IPS-18c (cell line): ENCODE measurements at regions not wholly inside any gene's neighbourhood (a gene's known extent, or its start where the extent isn't known, plus 50 kb on each side); places are given as distances from the start of the nearest gene placed in this dataset.

Experiments used
- H3K4me3 ChIP-seq: 2 replicates; pipeline ENCODE4 v1.7.0; 2013; ENCODE audit warnings: low read depth, mild to moderate bottlenecking, low read length, moderate library complexity; ENCODE audit not compliant: insufficient read depth
- H3K9me3 ChIP-seq: one replicate; pipeline ENCODE4 v1.6.1; 2013; ENCODE audit warnings: mild to moderate bottlenecking, low read length, moderate library complexity; ENCODE audit not compliant: control insufficient read depth, insufficient read depth

- Histone ChIP-seq H3K4me3 (no peak overlapping the region), H3K9me3 (no peaks in the 10 kb centered on the region)
Measured at GRCh38 chr3:72537448-72537847, 310.8 kb downstream of the SHQ1 start.

- H3K4me3 ChIP-seq, result no peak overlapping the region
- H3K9me3 ChIP-seq, result no peaks in the 10 kb centered on the region
Measured at GRCh38 chr3:72536878-72537267, 311.4 kb downstream of the SHQ1 start.

GRCh38 chr3:72536206-72536877 is 311.9 kb downstream of the SHQ1 start:
- H3K9me3 ChIP-seq, result no peaks in the 10 kb centered on the region
- no peak overlapping the region for H3K4me3 ChIP-seq

GRCh38 chr3:72535772-72536171 is 312.5 kb downstream of the SHQ1 start:
- Histone ChIP-seq H3K9me3 (no peaks in the 10 kb centered on the region), H3K4me3 (no peak overlapping the region)

GRCh38 chr3:72533591-72534473 is 314.4 kb downstream of the SHQ1 start:
- no peaks in the 10 kb centered on the region for H3K9me3 ChIP-seq
- H3K4me3 ChIP-seq, result no peak overlapping the region

GRCh38 chr3:72530426-72530825 is 317.8 kb downstream of the SHQ1 start:
- no peak overlapping the region for H3K4me3 ChIP-seq
- H3K9me3 ChIP-seq, result no peaks in the 10 kb centered on the region

- H3K4me3 ChIP-seq, result no peak overlapping the region
- no peaks in the 10 kb centered on the region for H3K9me3 ChIP-seq
Measured at GRCh38 chr3:72529081-72529480, 319.2 kb downstream of the SHQ1 start.

- Histone ChIP-seq H3K4me3 (no peak overlapping the region), H3K9me3 (no peaks in the 10 kb centered on the region)
Measured at GRCh38 chr3:72523429-72524151, 324.7 kb downstream of the SHQ1 start.

GRCh38 chr3:72520690-72521308 is 327.4 kb downstream of the SHQ1 start:
- Histone ChIP-seq H3K4me3 (no peak overlapping the region), H3K9me3 (no peaks in the 10 kb centered on the region)

- no peaks in the 10 kb centered on the region for H3K9me3 ChIP-seq
- no peak overlapping the region for H3K4me3 ChIP-seq
Measured at GRCh38 chr3:72519946-72520604, 328.2 kb downstream of the SHQ1 start.

GRCh38 chr3:72517921-72518424 is 330.3 kb downstream of the SHQ1 start:
- Histone ChIP-seq H3K9me3 (no peaks in the 10 kb centered on the region), H3K4me3 (no peak overlapping the region)

GRCh38 chr3:72517336-72517735 is 330.9 kb downstream of the SHQ1 start:
- H3K9me3 ChIP-seq, result no peaks in the 10 kb centered on the region

GRCh38 chr3:72516361-72516760 is 331.9 kb downstream of the SHQ1 start:
- H3K4me3 ChIP-seq, result no peak overlapping the region
- H3K9me3 ChIP-seq, result no peaks in the 10 kb centered on the region

More at GRCh38 chr3:72517336-72517735, 330.9 kb downstream of the SHQ1 start:
- H3K4me3 ChIP-seq, result no peak overlapping the region

- Histone ChIP-seq H3K9me3 (no peaks in the 10 kb centered on the region), H3K4me3 (no peak overlapping the region)
Measured at GRCh38 chr3:72515941-72516340, 332.3 kb downstream of the SHQ1 start.

- H3K4me3 ChIP-seq, result no peak overlapping the region
Measured at GRCh38 chr3:72515281-72515680, 333.0 kb downstream of the SHQ1 start.

GRCh38 chr3:72510247-72510646 is 338.0 kb downstream of the SHQ1 start:
- Histone ChIP-seq H3K9me3 (peaks cover 2% of the 10 kb centered on the region), H3K4me3 (no peak overlapping the region)

More at GRCh38 chr3:72515281-72515680, 333.0 kb downstream of the SHQ1 start:
- H3K9me3 ChIP-seq, result no peaks in the 10 kb centered on the region
